SK-N-SH (cell line): ENCODE measurements at regions not wholly inside any gene's neighbourhood (a gene's known extent, or its start where the extent isn't known, plus 50 kb on each side); places are given as distances from the start of the nearest gene placed in this dataset.

Experiments
- CTCF ChIA-PET: fragments of 300-600, 350-600 bp; formaldehyde crosslinking; extraction: SDS; loops from one replicate; lab custom pipeline; 2021; lab: Yijun Ruan, JAX
- POLR2A ChIA-PET: fragments of 350-600 bp; sonication (Branson Sonifier 250); formaldehyde crosslinking; extraction: SDS; loops from one replicate; lab custom pipeline; 2020; ENCODE audit warnings: antibody characterized with exemption, inconsistent platforms; lab: Yijun Ruan, JAX
- DNase-seq: peaks from one replicate; pipeline ENCODE4 v3.0.0; 2012
- H2AFZ ChIP-seq: fragments of 200-600 bp; sonication (generic); 2 replicates; pipeline ENCODE4 v1.8.1; 2016; ENCODE audit warnings: antibody characterized with exemption, mild to moderate bottlenecking, low read depth
- H3F3A ChIP-seq: fragments of 200-600 bp; sonication (generic); replicated peaks from 2 replicates; pipeline ENCODE3; 2016; ENCODE audit warnings: antibody characterized with exemption, mild to moderate bottlenecking; ENCODE audit not compliant: insufficient read depth
- H3K27ac ChIP-seq, 2 experiments: fragments of 200-500 bp in 1 of 2; fragments of 200-600 bp in 1 of 2; sonication (Bioruptor generic) in 1 of 2; sonication (generic), shearing (Covaris generic) in 1 of 2; 2 replicates each; pipeline versions ENCODE4 v1.5.1 to v1.6.1; 2014 to 2016; ENCODE audit warnings: low read depth in 2 of 2, inconsistent platforms in 1 of 2, low read length in 1 of 2, mild to moderate bottlenecking in 1 of 2, mixed read lengths in 1 of 2
- H3K27me3 ChIP-seq: fragments of 200-600 bp; sonication (generic), shearing (Covaris generic); 2 replicates; pipeline ENCODE4 v1.6.1; 2016; ENCODE audit warnings: mixed run types; ENCODE audit not compliant: insufficient read depth
- H3K36me3 ChIP-seq, 2 experiments: fragments of 200-500 bp in 1 of 2; fragments of 200-600 bp in 1 of 2; sonication (Bioruptor generic) in 1 of 2; sonication (generic) in 1 of 2; replicated peaks in 1 of 2; 2 replicates each; pipeline versions ENCODE3 to v1.5.1; 2014 to 2016; ENCODE audit warnings: low read length in 1 of 2, mild to moderate bottlenecking in 1 of 2; ENCODE audit not compliant: insufficient read depth in 2 of 2, control insufficient read depth in 1 of 2
- H3K4me1 ChIP-seq, 2 experiments: fragments of 200-500 bp in 1 of 2; fragments of 200-600 bp in 1 of 2; sonication (Bioruptor generic) in 1 of 2; sonication (generic), shearing (Covaris generic) in 1 of 2; 2 replicates each; pipeline versions ENCODE4 v1.5.1 to v1.6.1; 2014 to 2016; ENCODE audit warnings: low read depth in 1 of 2, low read length in 1 of 2, mixed run types in 1 of 2; ENCODE audit not compliant: insufficient read depth in 2 of 2, control insufficient read depth in 1 of 2
- H3K4me2 ChIP-seq: fragments of 200-600 bp; sonication (generic), shearing (Covaris generic); 2 replicates; pipeline ENCODE4 v1.6.1; 2017; ENCODE audit warnings: mixed run types
- H3K4me3 ChIP-seq, 2 experiments: fragments of 200-500 bp in 1 of 2; fragments of 200-600 bp in 1 of 2; sonication (Bioruptor generic) in 1 of 2; sonication (generic), shearing (Covaris generic) in 1 of 2; 2 replicates each; pipeline versions ENCODE4 v1.5.1 to v1.8.1; 2014 to 2016; ENCODE audit warnings: low read depth in 2 of 2, inconsistent platforms in 1 of 2, low read length in 1 of 2, mild to moderate bottlenecking in 1 of 2, mixed read lengths in 1 of 2, moderate library complexity in 1 of 2
- H3K79me2 ChIP-seq: fragments of 200-600 bp; sonication (generic); 2 replicates; pipeline ENCODE4 v1.8.1; 2017; ENCODE audit warnings: mild to moderate bottlenecking; ENCODE audit not compliant: insufficient read depth
- H3K9ac ChIP-seq: fragments of 200-600 bp; sonication (generic); 2 replicates; pipeline ENCODE4 v1.6.1; 2017; ENCODE audit warnings: mixed run types
- H3K9me2 ChIP-seq: fragments of 200-600 bp; sonication (generic); 2 replicates; pipeline ENCODE4 v1.6.1; 2017; ENCODE audit warnings: mixed run types
- H3K9me3 ChIP-seq: fragments of 200-600 bp; sonication (generic); 2 replicates; pipeline ENCODE4 v1.6.1; 2017; ENCODE audit warnings: mixed run types, mild to moderate bottlenecking, moderate library complexity
- H4K20me1 ChIP-seq: fragments of 200-600 bp; sonication (generic); 2 replicates; pipeline ENCODE4 v1.6.1; 2017; ENCODE audit warnings: mild to moderate bottlenecking, mixed run types; ENCODE audit not compliant: insufficient read depth
- CHD2 ChIP-seq: fragments of 150-350 bp; IDR thresholded peaks from 2 replicates; pipeline ENCODE4 v1.6.1; 2018; ENCODE audit warnings: low read length; ENCODE audit not compliant: partially characterized antibody
- CTCF ChIP-seq: fragments of 200-600 bp; sonication (generic); IDR thresholded peaks from 2 replicates; pipeline ENCODE4 v1.6.1; 2017; ENCODE audit warnings: antibody characterized with exemption, mild to moderate bottlenecking, moderate library complexity
- ELF1 ChIP-seq: IDR thresholded peaks from 2 replicates; pipeline ENCODE4 v1.4.0; 2012
- GATA2 ChIP-seq: sonication (generic); formaldehyde crosslinking; IDR thresholded peaks from 2 replicates; pipeline ENCODE4 v1.5.0; 2020; ENCODE audit warnings: mild to moderate bottlenecking, missing genetic modification reagents
- JUND ChIP-seq: IDR thresholded peaks from 2 replicates; pipeline ENCODE4 v1.4.0; 2012
- MAX ChIP-seq: IDR thresholded peaks from 2 replicates; pipeline ENCODE4 v1.4.0; 2012; ENCODE audit warnings: low read depth
- MEF2A ChIP-seq: IDR thresholded peaks from 2 replicates; pipeline ENCODE4 v1.4.0; 2012; ENCODE audit warnings: low read depth, borderline replicate concordance
- MXI1 ChIP-seq: IDR thresholded peaks from 2 replicates; pipeline ENCODE4 v1.6.1; 2012; ENCODE audit warnings: mild to moderate bottlenecking, low read depth, low read length, improper control_type of control experiment
- NRF1 ChIP-seq: IDR thresholded peaks from 2 replicates; pipeline ENCODE4 v1.6.1; 2012; ENCODE audit warnings: low read depth, mild to moderate bottlenecking, low read length
- PBX3 ChIP-seq: IDR thresholded peaks from 2 replicates; pipeline ENCODE4; 2012
- RAD21 ChIP-seq: IDR thresholded peaks from 2 replicates; pipeline ENCODE4 v1.6.1; 2012; ENCODE audit warnings: mild to moderate bottlenecking, low read length
- REST ChIP-seq: IDR thresholded peaks from 2 replicates; pipeline ENCODE4 v1.6.1; 2012; ENCODE audit warnings: mild to moderate bottlenecking, low read depth, low read length, moderate library complexity
- RXRA ChIP-seq: IDR thresholded peaks from 2 replicates; pipeline ENCODE4 v1.4.0; 2012; ENCODE audit warnings: low read depth, mild to moderate bottlenecking, borderline replicate concordance
- SIN3A ChIP-seq: IDR thresholded peaks from 2 replicates; pipeline ENCODE4 v1.6.1; 2012; ENCODE audit warnings: low read depth, mild to moderate bottlenecking, low read length, moderate library complexity, borderline replicate concordance
- TAF1 ChIP-seq: IDR thresholded peaks from 2 replicates; pipeline ENCODE4 v1.6.1; 2012; ENCODE audit warnings: low read depth, mild to moderate bottlenecking, low read length, moderate library complexity, borderline replicate concordance
- TCF12 ChIP-seq: IDR thresholded peaks from 2 replicates; pipeline ENCODE4 v1.4.0; 2012
- USF1 ChIP-seq: IDR thresholded peaks from 2 replicates; pipeline ENCODE4 v1.4.0; 2012; ENCODE audit warnings: low read depth, borderline replicate concordance
- WGBS: methylation state at CpG from one replicate; pipeline ENCODE4 v1.1.6; 2017; ENCODE audit warnings: low lambda C conversion rate; 5-methylcytosine and 5-hydroxymethylcytosine counted together

GRCh38 chr6:67237277-67237676, 1397.8 kb upstream of the ADGRB3 start:
- 41% methylated on average over 1 of the region's 1 CpG for WGBS
- CTCF ChIA-PET, result no interaction called here

GRCh38 chr6:67231092-67231491, 1404.0 kb upstream of the ADGRB3 start:
- H3K9me3 ChIP-seq, result no peaks in the 10 kb centered on the region
- CTCF ChIA-PET, result no interaction called here
- POLR2A ChIA-PET, result no interaction called here
- no peaks in the 10 kb centered on the region for H4K20me1 ChIP-seq
- DNase-seq, result no peak
- H3K27me3 ChIP-seq, result no peaks in the 10 kb centered on the region
- H3K4me1 ChIP-seq, result no peaks in the 10 kb centered on the region; a peak in 1 of 4 replicates
- no peak overlapping the region for H3K4me3 ChIP-seq
- WGBS, result 73% methylated on average over 1 of the region's 1 CpG
- H3K36me3 ChIP-seq, result no peaks in the 10 kb centered on the region
- H3K27ac ChIP-seq, result no peak overlapping the region
- no peak overlapping the region for H3K9ac ChIP-seq
- H3F3A ChIP-seq, result no peaks in the 10 kb centered on the region
- TF ChIP-seq MEF2A (no peak), USF1 (no peak), SIN3A (no peak), TAF1 (no peak), CHD2 (no peak), RAD21 (no peak), ELF1 (no peak), MAX (no peak), TCF12 (no peak), RXRA (no peak), NRF1 (no peak), REST (no peak)
- TF ChIP-seq, all 33 proteins: peak for 0
- Histone ChIP-seq H3K9me2 (no peaks in the 10 kb centered on the region), H3K79me2 (no peaks in the 10 kb centered on the region), H2AFZ (no peak overlapping the region), H3K4me2 (no peak overlapping the region)

More at GRCh38 chr6:67237277-67237676, 1397.8 kb upstream of the ADGRB3 start:
- POLR2A ChIA-PET, result no interaction called here
- no peak for DNase-seq
- Histone ChIP-seq H3K9me2 (no peaks in the 10 kb centered on the region), H3K9ac (no peak overlapping the region), H3K9me3 (no peaks in the 10 kb centered on the region), H4K20me1 (no peaks in the 10 kb centered on the region), H3K36me3 (no peaks in the 10 kb centered on the region), H3F3A (no peaks in the 10 kb centered on the region), H3K4me3 (no peak overlapping the region), H3K27me3 (no peaks in the 10 kb centered on the region), H3K79me2 (no peaks in the 10 kb centered on the region), H2AFZ (no peak overlapping the region), H3K4me1 (no peaks in the 10 kb centered on the region), H3K4me2 (no peak overlapping the region), H3K27ac (no peak overlapping the region)
- TF ChIP-seq CTCF (no peak), MEF2A (no peak), MAX (no peak), SIN3A (no peak), GATA2 (no peak), PBX3 (no peak), JUND (no peak), MXI1 (no peak)
